CD4-positive, alpha-beta T cell treated with Interleukin-12 subunit alpha and Interleukin-12 subunit beta, for 1 hour (primary cell): ENCODE measurements at regions not wholly inside any gene's neighbourhood (a gene's known extent, or its start where the extent isn't known, plus 50 kb on each side); places are given as distances from the start of the nearest gene placed in this dataset.
"Not testable (repeated sequence)": the region's sequence is repeated elsewhere in the genome, so short reads cannot be mapped to it uniquely, and the experiment has no call there.

Source experiments
- DNase-seq: peaks from one replicate; pipeline ENCODE4 v3.0.0-alpha.2; 2020

DNA sequence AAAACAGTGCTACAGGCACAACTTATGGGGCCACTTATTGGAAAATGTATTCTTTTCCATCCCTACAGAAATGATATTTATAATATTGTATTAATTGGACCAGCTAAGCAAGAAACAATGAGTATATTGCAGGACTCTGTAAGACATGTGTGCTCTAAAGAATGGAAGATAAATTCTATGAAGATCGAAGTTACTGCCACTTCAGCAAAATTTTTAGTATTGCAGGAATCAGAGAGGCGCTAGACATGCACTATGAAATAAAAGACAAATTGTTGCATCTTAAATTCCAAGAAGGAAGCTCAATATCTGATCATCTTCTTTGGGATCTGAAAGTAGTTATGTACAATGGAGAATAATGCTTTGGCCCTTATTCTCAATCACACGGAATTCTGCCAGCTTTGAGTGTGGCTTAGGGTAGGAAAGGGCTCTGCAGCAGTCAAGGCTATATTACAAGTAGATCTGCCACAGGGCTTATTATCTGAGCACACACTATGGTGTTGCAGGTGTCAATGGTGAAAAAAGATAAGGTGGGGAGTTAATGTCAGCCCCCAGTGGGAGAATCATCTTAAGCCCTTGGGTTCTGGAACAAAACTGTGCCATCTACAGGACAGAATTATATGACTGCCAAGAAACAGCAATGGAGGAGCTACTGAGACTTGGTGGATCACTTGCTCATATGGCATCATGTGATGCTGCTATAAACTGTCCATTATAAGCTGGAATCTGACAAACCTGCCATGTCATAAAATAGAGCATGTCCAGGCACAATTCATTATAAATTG lies 334.0 kb upstream of the NDST3 start:
- DNase-seq = no peak

DNA sequence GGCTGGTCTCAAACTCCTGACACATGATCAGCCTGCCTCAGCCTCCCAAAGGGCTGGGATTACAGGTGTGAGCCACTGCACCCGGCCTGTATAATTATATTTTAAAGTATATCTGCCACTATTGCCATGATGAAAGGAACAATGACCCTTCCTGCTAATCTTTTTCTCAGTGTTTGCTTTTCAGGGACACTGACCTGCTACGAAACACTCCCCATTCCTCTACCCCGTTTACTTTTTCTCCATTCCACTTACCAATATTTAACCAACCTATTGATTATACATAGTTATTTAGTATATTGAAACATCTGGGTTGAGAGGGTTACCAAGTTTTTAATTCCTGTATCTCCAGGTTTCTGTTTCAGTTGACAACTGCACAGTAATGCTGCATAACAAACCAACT lies 331.9 kb upstream of the NDST3 start:
- DNase-seq = no peak

DNA sequence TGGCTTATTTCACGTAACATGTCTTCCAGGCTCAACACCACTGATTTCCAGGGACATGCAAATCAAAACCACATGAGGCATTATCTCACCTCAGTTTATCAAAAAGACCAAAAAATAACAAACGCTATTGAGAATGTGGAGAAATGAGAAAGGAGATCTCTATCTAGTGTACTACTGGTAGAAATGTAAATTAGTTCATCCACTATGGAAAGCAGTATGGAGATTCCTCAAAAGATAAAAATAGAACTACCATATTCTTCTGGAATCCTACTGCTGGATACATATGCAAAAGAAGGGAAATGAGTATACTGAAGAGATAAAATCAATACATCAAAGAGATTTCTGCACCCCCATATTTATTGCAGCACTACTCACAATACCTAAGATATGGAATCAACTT lies 329.6 kb upstream of the NDST3 start:
- DNase-seq = no peak

DNA sequence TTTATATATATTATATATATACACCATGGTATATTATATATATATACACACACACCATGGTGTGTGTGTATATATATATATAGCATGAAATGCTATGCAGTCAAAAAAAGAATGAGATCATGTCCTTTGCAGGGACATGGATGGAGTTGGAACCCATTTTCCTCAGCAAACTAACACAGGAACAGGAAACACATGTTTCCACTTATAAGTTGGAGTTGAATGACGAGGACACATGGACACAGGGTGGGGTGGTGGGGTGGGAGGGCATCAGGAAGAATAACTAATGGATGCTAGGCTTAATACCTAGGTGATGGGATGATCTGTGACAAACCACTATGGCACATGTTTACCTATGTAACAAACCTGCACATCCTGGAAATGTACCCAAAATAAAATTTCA lies 293.6 kb upstream of the NDST3 start:
- DNase-seq = no peak

DNA sequence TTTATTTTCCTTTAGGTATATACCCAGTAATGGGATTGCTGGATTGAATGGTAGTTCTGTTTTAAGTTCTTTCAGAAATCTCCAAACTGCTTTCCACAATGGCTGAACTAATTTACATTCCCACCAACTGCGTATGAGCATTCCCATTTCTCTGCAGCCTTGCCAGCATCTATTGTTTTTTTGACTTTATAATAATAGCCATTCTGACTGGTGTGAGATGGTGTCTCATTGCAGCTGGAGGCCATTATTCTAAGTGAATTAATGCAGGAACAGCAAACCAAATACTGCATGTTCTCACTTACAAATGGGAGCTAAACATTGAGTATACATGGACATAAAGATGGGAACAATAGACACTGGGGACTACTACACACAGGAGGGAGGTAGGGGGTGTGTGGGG lies 288.9 kb upstream of the NDST3 start:
- not testable (repeated sequence) for DNase-seq

DNA sequence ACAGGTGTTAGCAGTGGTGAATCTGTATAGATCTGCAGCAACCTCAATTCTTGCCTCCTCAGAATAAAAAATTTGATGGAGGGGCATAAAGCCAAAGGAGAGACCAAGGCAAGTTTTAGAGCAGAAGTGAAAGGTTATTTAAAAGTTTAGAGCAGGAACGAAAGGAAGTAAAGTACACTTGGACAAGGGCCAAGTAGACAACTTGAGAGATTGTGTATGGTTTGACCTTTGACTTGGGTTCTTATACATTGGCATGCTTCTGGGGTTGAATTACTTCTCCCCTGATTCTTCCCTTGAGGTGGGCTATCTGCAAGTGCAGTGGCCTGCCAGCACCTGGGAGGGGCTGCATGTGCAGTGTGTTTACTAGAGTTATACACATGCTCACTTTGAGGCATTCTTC lies 278.8 kb upstream of the NDST3 start:
- no peak for DNase-seq

DNA sequence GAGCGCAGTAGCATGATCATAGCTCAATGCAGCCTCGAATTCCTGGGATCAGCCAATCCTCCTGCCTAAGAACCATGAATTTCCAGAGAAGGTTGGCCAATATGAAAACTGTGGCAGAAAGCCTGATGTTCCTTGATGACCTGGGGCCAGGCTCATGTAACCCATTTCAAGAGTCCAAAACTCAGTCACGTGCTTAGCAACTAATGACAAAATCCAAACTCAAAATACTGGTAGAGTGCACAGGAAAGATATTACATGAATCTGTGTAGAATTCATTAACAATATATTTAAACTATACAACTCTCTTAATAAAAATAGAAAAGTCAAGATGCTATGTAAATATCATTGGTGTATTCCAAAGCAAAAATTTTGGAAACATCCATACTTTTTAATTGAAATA lies 265.7 kb upstream of the NDST3 start:
- no peak for DNase-seq

DNA sequence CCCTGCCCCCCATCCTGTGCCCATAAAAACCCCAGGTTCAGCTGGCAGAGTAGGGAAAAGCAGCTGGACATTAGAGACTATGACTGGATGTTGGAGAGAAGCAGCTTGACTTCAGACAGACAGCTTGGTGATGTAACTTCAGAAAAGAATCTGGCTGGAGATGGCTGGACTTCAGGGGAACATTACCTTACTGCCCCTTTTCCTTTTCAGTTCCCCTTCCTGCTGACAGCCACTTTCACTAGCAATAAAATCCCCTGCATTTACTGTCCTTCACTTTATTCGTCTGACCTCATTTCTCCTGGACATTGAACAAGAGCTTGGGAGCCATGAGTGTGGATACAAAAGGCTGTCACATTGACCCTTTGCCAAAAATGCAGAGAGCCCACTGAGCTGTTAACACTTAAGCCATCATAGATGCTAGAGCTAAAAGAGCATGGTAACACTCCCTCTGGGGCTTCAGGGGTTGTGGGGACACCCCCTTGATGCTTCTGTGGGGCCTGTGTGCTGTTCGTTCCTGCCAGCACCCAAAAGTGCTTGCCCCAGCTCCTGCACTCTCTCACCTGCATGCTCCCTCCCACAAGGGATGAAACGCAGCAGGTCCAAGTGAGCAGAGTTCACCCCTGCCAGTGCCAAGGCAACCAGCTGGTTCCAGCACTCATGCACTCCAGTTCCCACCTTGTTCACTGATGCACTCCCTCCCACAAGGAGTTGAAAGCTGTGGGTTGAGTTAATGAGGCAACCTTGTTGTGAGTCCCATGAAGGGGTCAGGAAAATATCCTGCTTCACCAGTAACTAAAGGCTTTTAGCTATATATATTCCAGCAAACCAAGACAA lies 263.8 kb upstream of the NDST3 start:
- DNase-seq = no peak

DNA sequence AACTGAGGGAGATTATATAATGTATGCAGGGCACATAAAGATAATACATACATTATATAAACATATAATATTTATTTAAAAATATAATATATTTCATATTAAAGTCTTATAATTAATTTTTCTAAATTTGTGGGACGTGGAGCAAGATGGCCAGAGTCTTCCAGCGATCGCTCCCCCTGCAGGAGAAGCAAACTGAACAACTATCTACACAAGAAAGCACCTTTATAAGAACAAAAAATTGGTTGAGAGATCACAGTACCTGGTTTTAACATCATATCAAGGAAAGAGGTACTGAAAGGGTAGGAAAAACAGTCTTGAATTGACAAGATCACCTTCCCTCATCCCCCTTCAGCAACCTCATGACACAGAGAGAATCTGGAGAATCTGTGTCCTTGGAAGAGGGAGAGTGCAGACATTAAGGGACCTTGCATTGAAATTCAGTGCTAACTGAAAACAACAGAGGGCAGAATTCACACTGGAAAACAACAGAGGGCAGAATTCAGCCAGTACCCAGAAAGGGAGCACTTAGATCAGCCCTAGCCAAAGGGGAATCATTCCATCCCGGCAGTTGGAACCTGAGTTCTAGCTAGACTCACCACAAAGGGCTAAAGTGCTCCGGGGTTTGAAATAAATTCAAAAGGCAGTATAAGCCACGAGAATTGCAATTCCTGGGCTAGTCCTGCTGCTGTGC lies 262.5 kb upstream of the NDST3 start:
- no peak for DNase-seq

DNA sequence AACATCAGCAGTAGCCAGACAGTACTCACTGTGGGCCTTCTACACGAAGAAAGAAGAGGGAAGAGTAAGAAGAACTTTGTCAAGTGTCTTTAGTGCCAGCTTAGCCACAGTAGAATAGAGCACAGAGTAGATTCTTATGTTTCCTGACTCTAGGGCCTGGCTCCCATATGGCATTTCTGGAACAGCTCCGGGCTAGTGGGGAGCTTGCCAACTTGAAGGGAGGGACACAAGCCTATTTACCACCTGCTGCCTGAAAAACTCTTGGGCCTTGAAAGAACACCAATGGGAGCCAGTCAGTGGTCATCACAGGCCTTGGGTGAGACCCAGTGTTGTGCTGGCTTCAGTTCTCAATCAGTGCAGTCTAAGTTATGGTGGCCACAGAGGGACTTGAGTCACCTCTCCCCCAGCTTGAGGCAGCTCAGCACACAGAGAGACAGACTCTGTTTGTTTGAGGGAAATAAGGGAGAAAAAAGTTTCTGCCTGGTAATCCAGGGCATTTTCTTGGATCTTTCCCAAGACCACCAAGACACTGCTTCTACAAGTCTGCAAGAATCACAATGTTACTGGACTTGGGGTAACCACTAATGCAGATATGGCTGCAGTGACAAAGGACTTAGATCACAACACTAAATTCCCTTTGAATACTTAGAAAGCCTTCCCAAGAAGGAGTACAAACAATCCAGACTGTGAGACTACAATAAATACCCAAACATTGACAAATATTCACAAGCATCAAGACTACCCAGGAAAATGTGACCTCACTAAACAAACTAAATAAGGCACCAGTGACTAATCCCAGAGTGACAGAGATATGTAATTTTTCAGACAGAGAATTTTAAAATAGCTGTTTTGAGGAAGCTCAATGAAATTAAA lies 261.0 kb upstream of the NDST3 start:
- DNase-seq = no peak

DNA sequence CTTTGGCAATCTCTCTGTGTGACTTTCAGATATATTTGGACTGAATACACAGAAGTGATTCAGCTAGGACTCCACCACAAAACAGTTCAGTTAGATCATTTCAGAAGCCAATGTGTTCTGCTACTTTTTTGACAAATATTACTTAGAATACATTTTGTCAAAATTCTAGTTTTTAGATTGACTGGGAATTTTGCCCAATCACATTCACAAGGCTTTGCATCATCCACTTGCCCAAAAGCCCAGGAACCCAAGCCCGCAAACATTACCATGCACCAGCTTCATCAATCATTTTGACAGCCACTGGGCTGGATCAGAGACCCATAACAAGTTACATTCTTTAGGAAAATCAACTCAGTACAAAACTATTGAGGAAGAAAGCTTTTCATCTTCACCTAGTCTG lies 256.6 kb upstream of the NDST3 start:
- no peak for DNase-seq

DNA sequence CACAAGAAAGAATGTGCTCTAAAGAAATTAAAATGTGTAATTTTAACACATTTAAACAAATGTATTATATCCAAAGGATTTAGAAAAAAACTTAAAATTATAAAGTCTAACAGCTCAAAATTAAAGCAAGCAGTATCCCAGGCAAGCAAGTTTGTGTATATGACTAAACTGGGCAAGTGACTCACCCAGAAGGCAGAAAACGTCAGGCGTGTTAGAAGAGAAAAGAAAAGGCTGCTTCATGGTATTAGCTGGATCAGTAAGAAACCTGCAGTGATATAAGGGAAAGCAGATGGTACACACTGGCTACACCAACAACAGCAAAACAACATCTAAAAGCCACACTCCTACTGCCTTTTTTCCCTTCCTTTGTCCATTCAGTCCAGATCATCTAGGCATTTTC lies 250.6 kb upstream of the NDST3 start:
- DNase-seq = no peak

DNA sequence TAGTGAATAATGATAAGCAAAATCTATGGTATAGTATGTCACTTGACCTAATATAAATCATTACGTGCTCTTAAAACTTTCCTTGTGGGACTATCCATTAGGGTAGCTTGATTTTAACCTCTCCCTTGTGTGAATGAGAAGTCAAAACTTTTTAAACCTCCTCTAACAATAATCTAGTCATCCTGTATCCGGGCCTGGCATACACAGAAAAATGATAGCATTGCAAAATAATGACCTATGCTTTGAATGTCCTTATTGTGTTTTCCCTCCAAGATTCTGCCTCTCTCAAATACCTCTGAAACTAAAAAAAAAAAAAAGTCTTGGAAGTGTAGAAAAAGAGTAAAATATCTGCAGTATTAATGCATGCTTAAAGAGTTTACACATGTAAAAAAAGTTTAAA lies 250.0 kb upstream of the NDST3 start:
- no peak for DNase-seq

DNA sequence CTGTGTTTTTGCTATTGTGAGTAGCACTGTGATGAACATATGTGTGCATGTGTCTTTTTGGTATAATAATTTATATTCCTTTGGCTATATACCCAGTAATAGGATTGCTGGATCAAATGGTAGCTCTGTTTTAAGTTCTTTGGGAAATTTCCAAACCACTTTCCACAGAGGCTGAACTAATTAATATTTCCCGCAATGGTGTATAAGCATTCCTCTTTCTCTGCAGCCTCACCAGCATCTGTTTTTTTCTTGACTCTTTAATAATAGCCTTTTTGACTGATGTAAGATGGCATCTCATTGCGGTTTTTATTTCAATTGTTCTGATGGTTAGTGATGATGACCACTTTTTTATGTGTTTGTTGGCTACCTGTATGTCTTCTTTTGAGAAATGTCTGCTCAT lies 247.7 kb upstream of the NDST3 start:
- no peak for DNase-seq

DNA sequence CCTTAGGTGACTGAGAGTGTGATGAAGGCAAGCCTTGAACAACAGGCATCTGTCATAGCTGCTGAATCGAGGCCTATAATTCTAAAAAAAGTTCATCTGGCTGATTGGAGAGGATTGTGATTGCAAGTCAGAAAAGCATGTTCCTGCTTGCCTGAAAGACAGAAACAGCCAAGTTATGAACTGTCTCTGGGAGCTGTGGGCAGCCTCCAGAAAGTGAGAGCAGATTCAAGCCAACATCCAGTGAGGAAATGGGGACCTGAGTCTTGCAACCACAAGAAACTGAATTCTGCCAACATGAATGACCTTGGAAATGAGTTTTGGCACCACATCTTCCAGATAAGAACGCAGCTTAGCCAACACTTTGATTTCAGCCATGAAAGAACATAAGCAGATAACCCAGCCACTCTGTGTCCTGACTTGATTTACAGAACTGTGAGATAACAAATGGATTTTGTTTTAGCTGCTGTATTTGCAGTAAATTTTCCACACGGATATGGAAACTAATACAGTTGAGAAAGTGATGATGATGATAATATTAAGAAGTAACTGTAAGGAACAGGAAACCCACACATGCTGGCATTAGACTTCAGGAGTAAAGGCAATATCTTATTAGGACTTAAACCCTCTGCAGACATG lies 240.3 kb upstream of the NDST3 start:
- no peak for DNase-seq

DNA sequence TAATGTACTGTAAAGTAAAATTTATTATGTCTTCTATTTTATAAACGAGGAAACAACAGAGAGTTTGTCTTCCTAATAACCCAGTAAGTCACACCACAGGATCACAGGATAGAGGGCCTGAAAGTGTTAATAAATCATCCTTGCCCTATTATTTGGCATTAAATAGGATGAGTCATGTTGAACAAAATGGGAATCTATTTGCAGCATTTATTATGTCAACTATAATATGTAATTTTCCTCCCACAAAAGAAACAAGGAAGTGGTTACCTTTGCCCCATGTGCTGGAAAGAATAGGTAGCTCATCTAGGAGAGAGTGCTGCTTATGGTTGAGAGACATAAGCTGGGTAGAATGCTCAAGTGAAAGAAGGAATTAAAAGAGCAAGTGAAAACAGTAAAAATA lies 237.6 kb upstream of the NDST3 start:
- DNase-seq = no peak

DNA sequence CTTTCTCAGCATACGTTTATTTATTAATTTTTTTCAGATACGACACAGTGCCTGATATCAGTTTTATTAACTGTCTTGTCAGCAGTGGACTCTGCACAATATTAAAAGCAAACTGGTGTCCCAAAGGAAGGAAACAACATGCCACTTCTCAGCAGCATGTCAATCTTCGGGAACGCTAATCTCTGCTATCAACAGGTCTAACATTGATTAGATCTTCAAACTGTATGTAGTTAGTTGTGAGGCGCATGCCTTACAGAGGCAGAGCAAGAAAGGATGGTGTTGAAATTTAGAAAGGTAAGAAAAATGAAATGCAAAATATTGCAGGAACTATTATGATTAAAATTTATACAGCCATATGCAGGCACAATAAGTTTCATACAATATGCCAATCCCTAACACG lies 233.7 kb upstream of the NDST3 start:
- DNase-seq = no peak

DNA sequence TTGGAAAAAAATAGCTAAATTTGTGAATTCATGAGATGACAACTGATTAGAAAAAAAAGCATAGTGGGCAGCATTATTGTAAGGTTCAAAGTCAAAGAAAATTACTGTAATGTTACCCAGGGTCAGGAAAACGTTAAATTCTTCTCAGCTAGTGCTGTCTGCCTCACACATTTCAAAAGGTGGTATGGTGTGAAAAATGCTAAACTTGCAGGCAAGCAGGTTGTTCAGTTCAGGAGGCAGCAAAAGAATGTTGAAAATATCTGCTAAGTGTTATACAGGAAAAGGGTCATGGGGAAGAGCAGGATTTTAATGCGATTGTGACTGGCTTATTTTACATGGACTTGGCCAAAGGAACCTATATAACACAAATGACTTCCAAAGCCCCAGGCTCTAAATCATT lies 232.5 kb upstream of the NDST3 start:
- no peak for DNase-seq

DNA sequence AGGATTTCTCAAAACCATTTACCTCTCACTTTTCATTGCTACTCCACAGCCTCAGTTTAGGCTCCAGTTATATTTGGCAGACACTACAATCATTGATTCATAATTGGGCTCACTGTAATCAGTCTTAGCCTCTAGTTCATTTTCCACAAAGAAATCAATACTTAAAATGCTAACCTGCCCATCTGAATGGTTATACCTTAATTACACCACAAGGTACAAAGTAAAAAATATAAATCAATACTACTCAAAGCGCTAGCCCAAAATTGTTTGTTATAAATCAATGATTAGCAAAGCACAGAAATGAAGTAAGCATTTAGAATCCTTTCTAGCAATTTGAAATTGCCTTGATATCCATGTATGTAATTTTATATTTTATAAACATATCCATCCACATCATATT lies 222.6 kb upstream of the NDST3 start:
- no peak for DNase-seq

DNA sequence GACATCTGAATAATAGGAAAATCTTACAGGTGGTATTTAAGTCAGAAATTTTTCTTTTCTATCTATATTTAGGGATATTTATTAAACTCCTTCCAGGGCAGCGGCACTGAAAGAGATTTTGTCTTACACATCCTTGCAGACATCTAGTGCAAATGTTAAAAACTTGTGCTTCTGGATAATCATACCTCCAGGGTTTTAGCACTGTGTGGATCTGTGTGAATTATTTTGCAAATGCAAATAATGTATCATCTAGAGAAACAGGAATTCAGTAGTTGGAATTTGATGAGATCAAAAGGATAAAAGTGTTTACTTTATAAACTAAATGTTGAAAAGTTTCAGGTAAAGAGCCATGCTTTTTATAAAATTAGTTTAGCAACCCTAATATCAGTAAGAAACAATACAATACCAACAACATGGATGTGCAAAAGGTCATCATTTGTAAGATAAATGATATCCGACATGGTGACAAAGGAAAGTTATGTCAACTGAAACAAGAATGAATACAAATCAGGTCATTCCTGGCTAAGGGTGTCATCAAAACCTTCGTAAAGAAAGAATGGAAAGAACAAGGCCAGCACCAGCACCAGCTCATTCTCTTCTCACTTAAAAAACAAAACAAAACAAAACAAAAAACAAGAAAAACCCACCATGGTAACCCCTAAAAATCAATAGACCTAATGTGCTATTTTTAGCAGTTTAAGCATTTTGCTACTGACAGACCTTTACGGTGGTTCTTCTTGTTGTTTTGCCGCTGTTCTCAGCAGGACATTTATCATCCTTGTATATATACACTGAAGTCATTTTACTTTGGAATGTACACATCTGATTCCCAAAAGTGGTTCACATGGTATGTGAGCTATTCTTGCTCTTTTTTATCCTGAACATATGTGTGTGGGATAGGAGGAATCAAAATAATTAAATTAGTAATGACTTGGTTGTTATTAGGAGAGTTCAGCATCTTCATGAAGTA lies 219.7 kb upstream of the NDST3 start:
- no peak for DNase-seq

DNA sequence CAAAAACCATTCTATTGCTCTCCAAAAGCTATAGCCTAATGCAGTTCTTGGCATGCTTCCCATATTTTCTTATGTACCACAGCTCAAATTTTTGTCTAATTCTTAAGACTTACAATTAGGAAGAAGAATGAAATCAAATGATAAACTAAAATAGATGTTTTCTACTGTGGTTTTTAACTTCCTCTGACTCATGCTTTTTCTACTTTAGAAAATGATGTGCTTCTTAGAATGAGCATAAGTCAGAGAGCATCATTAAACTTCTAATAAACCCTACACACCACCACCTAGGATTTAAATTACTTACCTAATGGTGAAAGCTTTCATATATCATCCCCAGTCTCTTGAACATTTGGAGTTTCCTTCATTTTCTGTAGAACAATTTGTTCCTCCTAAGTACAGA lies 217.0 kb upstream of the NDST3 start:
- no peak for DNase-seq
